H1 (cell line): ENCODE measurements at regions not wholly inside any gene's neighbourhood (a gene's known extent, or its start where the extent isn't known, plus 50 kb on each side); places are given as distances from the start of the nearest gene placed in this dataset.

ENCODE experiments used
- CHD7 ChIP-seq: fragments of 300-600 bp; sonication (generic); IDR thresholded peaks from 2 replicates; pipeline ENCODE4 v1.7.1; 2012; ENCODE audit warnings: low read length, moderate library complexity, mild to moderate bottlenecking, inconsistent platforms; ENCODE audit not compliant: insufficient replicate concordance
- E2F6 ChIP-seq: IDR thresholded peaks from 2 replicates; pipeline ENCODE4 v1.6.1; 2012; ENCODE audit warnings: inconsistent platforms
- EZH2 ChIP-seq: fragments of 200-600 bp; sonication (generic); IDR thresholded peaks from 2 replicates; pipeline ENCODE4 v1.7.1; 2012; ENCODE audit warnings: low read depth, mild to moderate bottlenecking, moderate library complexity, low read length, inconsistent platforms; ENCODE audit not compliant: severe bottlenecking
- HDAC2 ChIP-seq, 2 experiments: fragments of 300-600 bp in 1 of 2; sonication (generic) in 1 of 2; IDR thresholded peaks; 2 replicates each; pipeline ENCODE4 v1.6.1; 2011 to 2012; ENCODE audit warnings: low read depth in 2 of 2, low read length in 2 of 2, mild to moderate bottlenecking in 2 of 2, moderate library complexity in 2 of 2, borderline replicate concordance in 1 of 2, inconsistent platforms in 1 of 2
- HDAC6 ChIP-seq: IDR thresholded peaks from one replicate; pipeline ENCODE4 v1.7.1; 2012; ENCODE audit warnings: low read depth, mild to moderate bottlenecking, inconsistent platforms, low read length, moderate library complexity
- NRF1 ChIP-seq: IDR thresholded peaks from 2 replicates; pipeline ENCODE4 v1.6.1; 2011; ENCODE audit warnings: mild to moderate bottlenecking, low read depth, low read length, improper control_type of control experiment
- POU5F1 ChIP-seq: IDR thresholded peaks from 2 replicates; pipeline ENCODE4 v1.6.1; 2011; ENCODE audit warnings: low read depth, mild to moderate bottlenecking, low read length, moderate library complexity
- RNF2 ChIP-seq: fragments of 200-900, 300-1000 bp; sonication (generic); IDR thresholded peaks from 2 replicates; pipeline ENCODE4 v1.7.1; 2016; ENCODE audit warnings: borderline replicate concordance, low read depth, mild to moderate bottlenecking, antibody characterized with exemption, low read length; ENCODE audit not compliant: poor library complexity, severe bottlenecking; ENCODE audit errors: missing control alignments
- SAP30 ChIP-seq: fragments of 300-600 bp; sonication (generic); IDR thresholded peaks from 2 replicates; pipeline ENCODE4 v1.7.1; 2012; ENCODE audit warnings: low read length, moderate library complexity, mild to moderate bottlenecking, inconsistent platforms; ENCODE audit not compliant: insufficient read depth, insufficient replicate concordance
- TAF1 ChIP-seq: IDR thresholded peaks from 2 replicates; pipeline ENCODE4 v1.6.1; 2011; ENCODE audit warnings: mild to moderate bottlenecking, low read depth, low read length
- TCF12 ChIP-seq: IDR thresholded peaks from 2 replicates; pipeline ENCODE4 v1.6.1; 2011; ENCODE audit warnings: low read depth, mild to moderate bottlenecking, low read length

DNA sequence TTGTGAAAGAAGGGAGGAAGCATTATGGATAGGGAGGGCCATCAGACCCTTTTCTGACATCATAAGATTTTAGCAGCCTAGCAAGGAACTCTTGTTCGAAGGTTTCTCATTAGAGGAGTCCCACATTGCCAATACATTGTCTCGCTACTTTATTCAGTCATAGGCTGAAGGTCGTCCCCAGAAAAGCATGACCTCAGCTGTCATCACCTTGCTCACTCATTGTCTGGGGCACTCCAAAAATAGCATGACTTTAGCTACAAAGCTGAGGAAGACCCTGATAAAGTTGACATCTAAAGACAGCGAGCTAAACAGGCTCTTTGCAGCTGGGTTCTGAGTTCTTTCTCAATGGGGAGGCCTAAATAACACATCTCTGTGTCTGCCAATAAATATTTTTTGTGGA lies 112.4 kb upstream of the PTPRR start (continued):
- no peak for TF ChIP-seq CHD7
- no peak for TF ChIP-seq HDAC6
- no peak for TF ChIP-seq E2F6
- no peak for TF ChIP-seq NRF1
- TF ChIP-seq HDAC2 (IDR thresholded peaks at IDR 0.05; ENCODE audit: borderline replicate concordance in 1 of 2, low read depth in 2 of 2, low read length in 2 of 2), result no peak
- no peak for TF ChIP-seq TCF12
- no peak for TF ChIP-seq POU5F1
- TF ChIP-seq TAF1, result no peak
- TF ChIP-seq EZH2, result no peak
- no peak for TF ChIP-seq RNF2
- no peak for TF ChIP-seq SAP30
- TF ChIP-seq, all 59 proteins: peak for 0
